Head of caudate nucleus (tissue), 42 donors: ENCODE measurements at regions not wholly inside any gene's neighbourhood (a gene's known extent, or its start where the extent isn't known, plus 50 kb on each side); places are given as distances from the start of the nearest gene placed in this dataset.

Experiments
- DNase-seq, 42 donors: peaks; one replicate each; pipeline versions ENCODE4 v3.0.0 to v3.0.0-alpha.2; 2020 to 2021; ENCODE audit warnings: mixed read lengths in 7 of 42
- intact Hi-C: fragments of 100-400 bp; cut with DNase I; formaldehyde crosslinking; loops from one replicate; pipeline ENCODE4 v1.15.0; 2022

- intact Hi-C loops, result no loop called here
- DNase-seq, result no peak
These were observed 73.2 kb downstream of the GPR37 start for GRCh38 chr7:124692425-124692824.

DNA sequence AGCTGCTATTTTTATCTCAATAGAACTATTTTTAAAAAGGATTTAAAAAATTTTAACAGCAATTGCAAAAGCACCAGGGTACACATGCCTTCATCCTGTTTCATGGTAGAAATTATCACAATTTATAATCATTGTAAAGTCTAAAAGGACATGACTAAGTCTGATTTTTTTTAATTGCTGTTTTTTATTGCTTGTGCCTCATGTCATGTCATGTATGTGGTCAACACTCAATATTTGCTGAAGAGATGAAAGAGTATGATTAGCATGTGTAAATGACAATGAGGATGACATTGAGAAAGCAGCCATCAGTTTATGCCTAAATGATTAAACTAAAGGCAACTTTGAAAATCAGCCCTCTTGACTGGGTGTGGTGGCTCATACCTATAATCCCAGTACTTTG is 74.8 kb downstream of the GPR37 start:
- DNase-seq, result no peak
- intact Hi-C loops, result no loop called here

- DNase-seq, result no peak
- intact Hi-C loops, result no loop called here
These were observed 75.7 kb downstream of the GPR37 start for GRCh38 chr7:124689931-124690330.

DNA sequence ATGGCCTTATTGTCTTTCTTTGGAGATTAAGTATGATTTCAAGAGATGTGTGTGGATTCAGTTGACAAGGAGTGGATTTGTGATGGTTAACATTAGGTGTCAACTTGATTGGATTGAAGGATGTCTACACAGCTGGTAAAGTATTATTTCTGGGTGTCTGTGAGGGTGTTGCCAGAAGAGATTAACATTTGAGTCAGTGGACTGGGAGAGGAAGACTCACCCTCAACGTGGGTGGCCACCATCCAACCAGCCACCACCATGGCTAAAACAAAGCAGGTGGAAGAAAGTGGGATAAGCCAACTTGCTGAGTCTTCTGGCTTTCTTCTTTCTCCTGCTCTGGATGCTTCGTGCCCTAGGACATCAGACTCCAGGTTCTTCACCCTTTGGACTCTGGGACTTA is 76.1 kb downstream of the GPR37 start:
- DNase-seq, result no peak
- intact Hi-C loops, result no loop called here

- intact Hi-C loops, result no loop called here
- DNase-seq, result no peak
These were observed 76.6 kb downstream of the GPR37 start for GRCh38 chr7:124688991-124689390.

DNA sequence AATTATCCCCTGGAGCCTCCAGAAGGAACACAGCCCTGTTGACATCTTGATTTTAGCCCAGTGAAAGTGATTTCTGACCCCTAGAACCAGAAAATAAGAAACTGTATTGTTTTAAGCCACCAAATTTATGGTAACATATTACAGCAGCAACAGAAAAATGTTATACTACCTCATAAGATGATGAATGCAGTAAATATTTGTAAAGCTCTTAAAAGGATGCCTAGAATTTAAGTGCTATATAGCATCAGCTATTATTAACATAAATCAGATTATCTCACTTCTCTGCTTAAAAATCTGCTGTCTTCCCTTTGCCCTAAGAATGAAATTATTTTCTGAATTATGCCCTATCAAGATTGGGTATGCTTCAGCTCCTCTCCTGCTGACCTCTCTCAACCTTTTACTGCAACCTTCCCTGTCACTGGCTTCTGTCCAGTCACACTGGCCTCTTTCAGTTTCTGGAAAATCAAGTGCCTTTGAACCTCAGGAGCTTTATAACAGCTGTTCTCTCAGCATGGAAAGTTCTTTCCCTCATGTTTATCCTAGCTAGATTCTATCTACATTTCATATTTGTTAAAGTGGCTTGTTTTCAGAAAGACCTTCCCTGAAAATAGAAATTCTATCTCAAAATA is 78.9 kb downstream of the GPR37 start:
- intact Hi-C loops, result no loop called here
- no peak for DNase-seq

- no peak for DNase-seq
- intact Hi-C loops, result no loop called here
These were observed 83.6 kb downstream of the GPR37 start for GRCh38 chr7:124681946-124682345.

DNA sequence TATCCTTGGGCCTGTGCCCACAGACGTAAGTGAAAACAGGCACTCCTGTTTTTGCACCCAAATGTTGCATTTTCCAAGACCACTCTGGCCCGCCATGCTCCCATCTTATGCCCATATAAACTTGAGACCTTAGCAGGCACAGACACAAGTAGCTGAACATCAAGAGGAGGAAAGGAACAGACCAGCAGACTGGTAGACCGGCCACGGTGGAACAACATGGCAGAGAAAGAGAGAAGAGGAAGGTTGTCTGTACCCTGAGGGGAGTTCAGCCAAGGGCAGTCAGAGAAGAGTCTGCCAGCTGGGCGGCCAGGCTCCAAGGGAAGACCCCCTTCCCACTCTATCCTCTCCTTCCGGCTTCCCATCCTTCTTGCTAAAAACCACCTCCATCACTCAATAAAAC is 85.3 kb downstream of the GPR37 start:
- no peak for DNase-seq
- intact Hi-C loops, result no loop called here

DNA sequence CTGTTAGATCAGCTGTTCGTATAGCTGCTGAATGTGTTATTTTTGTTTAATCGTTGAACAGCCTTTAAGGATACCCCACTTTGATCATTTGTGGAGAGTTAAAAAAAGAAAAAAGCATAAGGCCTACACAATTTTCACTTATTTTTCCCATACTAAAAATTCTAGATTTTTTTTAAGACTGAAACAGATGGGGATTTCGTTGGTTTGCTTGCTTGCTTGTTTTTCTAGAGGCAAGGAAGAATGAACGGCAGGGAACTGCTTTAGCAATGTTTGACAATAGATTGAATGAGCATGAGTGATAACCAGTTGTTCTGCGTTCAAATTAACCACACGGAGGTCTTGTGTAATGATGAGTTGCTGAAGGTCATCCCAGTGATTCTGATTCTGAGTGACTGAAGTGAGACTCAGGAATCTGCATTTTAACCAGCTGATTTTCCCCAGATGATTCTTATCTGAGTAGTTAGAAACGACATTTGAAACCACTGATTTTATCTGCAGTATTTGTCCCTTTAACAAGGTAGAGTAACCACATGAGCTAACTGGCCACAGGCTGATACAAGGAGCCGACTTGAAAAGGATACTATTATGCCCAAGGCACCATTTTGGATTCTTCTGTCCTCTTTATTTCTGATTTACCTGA is 85.9 kb downstream of the GPR37 start:
- intact Hi-C loops, result no loop called here
- no peak for DNase-seq

DNA sequence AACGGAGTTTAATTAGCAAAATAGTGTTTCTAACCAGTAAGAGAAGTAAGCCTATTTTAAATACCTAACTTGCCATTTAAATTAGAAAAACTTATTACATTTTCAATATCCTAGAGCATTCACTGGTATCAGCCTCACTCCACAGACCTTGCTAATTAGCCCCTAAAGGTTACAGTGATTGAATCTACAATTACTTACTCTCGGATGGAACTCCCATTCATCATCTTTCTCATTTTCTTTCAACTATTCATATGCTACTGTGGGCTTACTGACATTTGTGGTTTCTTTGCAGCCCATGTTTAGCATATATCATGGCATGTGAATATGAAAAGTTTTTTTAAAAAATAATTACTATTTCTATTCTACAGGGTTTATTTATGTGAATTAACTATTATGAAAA is 86.4 kb downstream of the GPR37 start:
- no peak for DNase-seq
- intact Hi-C loops, result no loop called here

GRCh38 chr7:124674451-124674850 is 91.1 kb downstream of the GPR37 start:
- intact Hi-C loops, result no loop called here
- DNase-seq, result no peak

- intact Hi-C loops, result no loop called here
- no peak for DNase-seq
These were observed 93.6 kb downstream of the GPR37 start for GRCh38 chr7:124672011-124672410.

- no peak for DNase-seq
- intact Hi-C loops, result no loop called here
These were observed 98.1 kb downstream of the GPR37 start for GRCh38 chr7:124667312-124668153.

- intact Hi-C loops, result no loop called here
- peak in 13 of 42 donors; percentile 14 to 67 (median 31) for DNase-seq
These were observed 102.7 kb downstream of the GPR37 start for GRCh38 chr7:124662937-124663336.

DNA sequence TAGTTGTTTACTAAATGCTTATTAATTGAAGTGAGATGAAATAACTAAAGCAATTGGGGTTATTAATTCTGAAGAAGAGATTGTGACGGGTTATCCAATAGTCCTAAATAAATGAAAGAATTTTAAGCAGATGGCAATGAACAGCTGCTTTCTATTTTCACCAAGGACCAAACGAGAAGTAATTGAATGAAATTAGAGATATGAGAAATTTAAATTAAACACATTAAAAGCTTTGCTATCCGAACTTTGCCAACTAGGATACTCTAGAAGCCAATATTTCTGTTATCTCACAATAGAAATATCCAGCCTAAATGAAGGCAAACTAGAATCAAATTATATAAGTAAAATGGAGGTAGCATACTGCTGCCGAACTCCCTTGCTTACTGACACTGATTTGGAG is 103.2 kb downstream of the GPR37 start:
- intact Hi-C loops, result no loop called here
- no peak for DNase-seq

- no peak for DNase-seq
- intact Hi-C loops, result no loop called here
These were observed 109.6 kb downstream of the GPR37 start for GRCh38 chr7:124655990-124656389.

DNA sequence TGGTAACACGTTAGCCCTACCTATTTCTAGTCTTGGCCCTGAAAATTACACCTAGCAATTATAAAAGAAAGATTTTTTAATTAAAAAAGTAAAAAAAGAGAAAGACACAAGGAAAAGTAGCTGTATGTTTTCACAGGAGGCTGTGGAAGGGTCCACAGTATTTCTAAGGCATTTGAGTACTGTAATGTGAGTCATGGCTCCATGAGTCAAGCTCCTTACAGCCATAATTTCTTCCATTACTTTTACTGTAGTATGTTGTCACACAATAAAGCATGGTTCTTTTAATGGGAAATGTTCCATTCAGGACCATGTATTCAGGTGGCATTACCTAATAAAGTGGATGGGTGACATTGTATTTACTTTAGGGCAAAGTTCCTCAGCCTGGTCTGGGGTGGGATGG is 113.4 kb downstream of the GPR37 start:
- intact Hi-C loops, result no loop called here

GRCh38 chr7:124651136-124651535 is 114.5 kb downstream of the GPR37 start:
- no peak for DNase-seq
- intact Hi-C loops, result no loop called here

More for the DNA sequence above, 113.4 kb downstream of the GPR37 start:
- DNase-seq, result no peak

DNA sequence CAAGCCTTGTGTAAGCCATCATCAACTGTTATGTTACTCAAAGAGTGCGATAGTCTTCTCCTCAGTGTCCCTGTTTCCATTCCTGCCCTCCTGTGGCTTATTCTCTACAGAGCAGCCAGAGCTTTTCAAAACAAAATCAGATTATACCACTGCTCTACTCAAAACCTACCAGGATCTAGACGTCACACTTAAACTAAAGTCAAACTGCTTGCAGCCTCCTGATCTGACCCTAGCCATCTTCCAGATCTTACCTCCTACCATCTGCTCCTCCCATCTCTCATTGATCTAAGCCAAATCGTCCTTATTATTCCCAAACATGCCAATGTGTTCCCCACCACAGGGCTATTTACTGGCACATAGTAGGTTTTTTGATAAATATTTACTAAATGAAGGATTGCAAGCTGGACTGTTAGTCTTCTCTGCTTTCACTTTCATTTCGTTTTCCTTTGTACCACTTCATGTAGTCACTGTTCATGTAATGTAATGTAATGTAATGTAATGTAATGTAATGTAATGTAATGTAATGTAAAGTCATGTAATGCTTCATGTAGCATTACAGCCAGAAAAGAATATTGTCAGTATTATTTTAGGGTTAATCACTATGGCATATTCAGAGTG is 116.1 kb downstream of the GPR37 start:
- intact Hi-C loops, result loop anchor here (10.0 kb wide), 1 partner anchor 115 kb away; the partner anchor contains the start of gene GPR37
- no peak for DNase-seq
